ENCODE measurements at regions not wholly inside any gene's neighbourhood (a gene's known extent, or its start where the extent isn't known, plus 50 kb on each side); places are given as distances from the start of the nearest gene placed in this dataset.

- no peak for TF ChIP-seq USF1 (IDR thresholded peaks at IDR 0.05)
- TF ChIP-seq TAF1 (IDR thresholded peaks at IDR 0.05; ENCODE audit: low read depth), result no peak
- TF ChIP-seq EGR1 (IDR thresholded peaks at IDR 0.05), result no peak
- TF ChIP-seq CEBPB (IDR thresholded peaks at IDR 0.05), result no peak
These were observed 57.9 kb upstream of the C2CD4B start for GRCh38 chr15:62223020-62223419.
